GM18873 (cell line): ENCODE measurements at regions not wholly inside any gene's neighbourhood (a gene's known extent, or its start where the extent isn't known, plus 50 kb on each side); places are given as distances from the start of the nearest gene placed in this dataset.

Experiments used
- ATAC-seq: cut with Tn5 transposase; IDR thresholded peaks from one replicate; pipeline ENCODE4 v1.9.1; 2021; ENCODE audit warnings: mild to moderate bottlenecking, moderate library complexity, moderate number of reproducible peaks; ENCODE audit not compliant: unreplicated experiment, low FRiP score

GRCh38 chr3:175932586-175932985 lies 1073.5 kb downstream of the NAALADL2 start:
- ATAC-seq: no peak

GRCh38 chr3:175919133-175919532 lies 1060.0 kb downstream of the NAALADL2 start:
- ATAC-seq: no peak

GRCh38 chr3:175916191-175916934 lies 1057.2 kb downstream of the NAALADL2 start:
- no peak for ATAC-seq

- no peak for ATAC-seq
Measured at GRCh38 chr3:175914785-175915184, 1055.7 kb downstream of the NAALADL2 start.

GRCh38 chr3:175913286-175913685 lies 1054.2 kb downstream of the NAALADL2 start:
- no peak for ATAC-seq

GRCh38 chr3:175911937-175912336 lies 1052.8 kb downstream of the NAALADL2 start:
- ATAC-seq: no peak

GRCh38 chr3:175902226-175902625 lies 1043.1 kb downstream of the NAALADL2 start:
- ATAC-seq: no peak

- no peak for ATAC-seq
Measured at GRCh38 chr3:175898194-175898593, 1039.1 kb downstream of the NAALADL2 start.

GRCh38 chr3:175896655-175897054 lies 1037.5 kb downstream of the NAALADL2 start:
- ATAC-seq: no peak

- ATAC-seq: no peak
Measured at GRCh38 chr3:175895731-175896130, 1036.6 kb downstream of the NAALADL2 start.

- ATAC-seq: no peak
Measured at GRCh38 chr3:175893566-175893965, 1034.4 kb downstream of the NAALADL2 start.

GRCh38 chr3:175890066-175890465 lies 1030.9 kb downstream of the NAALADL2 start:
- ATAC-seq: no peak

GRCh38 chr3:175885231-175885766 lies 1026.2 kb downstream of the NAALADL2 start:
- ATAC-seq: no peak

- ATAC-seq: no peak
Measured at GRCh38 chr3:175879417-175879816, 1020.3 kb downstream of the NAALADL2 start.

- no peak for ATAC-seq
Measured at GRCh38 chr3:175869404-175869803, 1010.3 kb downstream of the NAALADL2 start.

- ATAC-seq: no peak
Measured at GRCh38 chr3:175868626-175869025, 1009.5 kb downstream of the NAALADL2 start.

- ATAC-seq: no peak
Measured at GRCh38 chr3:175865724-175866123, 1006.6 kb downstream of the NAALADL2 start.

- ATAC-seq: no peak
Measured at GRCh38 chr3:175861916-175862315, 1002.8 kb downstream of the NAALADL2 start.
